Heart right ventricle (tissue), 16 donors: ENCODE measurements at regions not wholly inside any gene's neighbourhood (a gene's known extent, or its start where the extent isn't known, plus 50 kb on each side); places are given as distances from the start of the nearest gene placed in this dataset.
"Not testable (repeated sequence)": the region's sequence is repeated elsewhere in the genome, so short reads cannot be mapped to it uniquely, and the experiment has no call there.

ENCODE experiments used
- ATAC-seq, 8 donors: fragments of 200-7000 bp; cut with Tn5 transposase; one replicate each; pipeline ENCODE4 v1.9.1; 2020; ENCODE audit warnings: mild to moderate bottlenecking in 8 of 8, moderate library complexity in 8 of 8, moderate number of reproducible peaks in 1 of 8
- DNase-seq, 2 donors: peaks; one replicate each; pipeline ENCODE4 v3.0.0-alpha.2; 2020
- H3K27ac ChIP-seq, 10 donors: fragments of 200-600 bp; sonication (generic) in 2 of 10; one replicate each; pipeline versions ENCODE4 v1.5.0 to v1.8.0; 2020 to 2022; ENCODE audit warnings: mild to moderate bottlenecking in 3 of 10
- H3K27me3 ChIP-seq, 7 donors: fragments of 200-600 bp; one replicate each; pipeline ENCODE4 v1.8.0; 2021 to 2022; ENCODE audit warnings: mild to moderate bottlenecking in 2 of 7
- H3K36me3 ChIP-seq, 9 donors: fragments of 200-600 bp; sonication (generic) in 1 of 9; one replicate each; pipeline versions ENCODE4 v1.5.0 to v1.8.0; 2020 to 2022; ENCODE audit warnings: mild to moderate bottlenecking in 2 of 9
- H3K4me1 ChIP-seq, 9 donors: fragments of 200-600 bp; sonication (generic) in 1 of 9; one replicate each; pipeline versions ENCODE4 v1.5.0 to v1.8.0; 2020 to 2022; ENCODE audit warnings: mild to moderate bottlenecking in 4 of 9
- H3K4me3 ChIP-seq, 10 donors: fragments of 200-600 bp; sonication (generic) in 2 of 10; one replicate each; pipeline versions ENCODE4 v1.5.0 to v1.8.0; 2020 to 2022; ENCODE audit warnings: mild to moderate bottlenecking in 7 of 10, moderate library complexity in 2 of 10
- H3K9me3 ChIP-seq, 11 donors: fragments of 200-600 bp in 10 of 11; sonication (generic) in 2 of 11; one replicate each; pipeline versions ENCODE4 v1.5.0 to v1.8.0; 2013 to 2022; ENCODE audit warnings: mild to moderate bottlenecking in 2 of 11, control low read depth in 1 of 11, moderate library complexity in 1 of 11
- WGBS, 2 donors: extraction: QIAGEN DNeasy Blood & Tissue Kit; methylation state at CpG; one replicate each; pipeline ENCODE4 v1.1.7; 2013; ENCODE audit warnings: inconsistent platforms in 1 of 2; 5-methylcytosine and 5-hydroxymethylcytosine counted together
- intact Hi-C, 10 donors: fragments of 100-400 bp; cut with DNase I; formaldehyde crosslinking; loops; one replicate each; pipeline versions ENCODE4 v1.11.1 to v1.14.2; 2022
- TF ChIP-seq, protein P1 (sequence below), 9 donors: fragments of 200-600 bp; sonication (generic) in 2 of 9; IDR thresholded peaks; one replicate each; pipeline versions ENCODE4 v1.5.0 to v1.8.0; 2021 to 2022; ENCODE audit warnings: antibody characterized with exemption in 9 of 9, mild to moderate bottlenecking in 5 of 9, moderate library complexity in 1 of 9
- donor health status: Arrhythmogenic right ventricular cardiomyopathy.
- donor health status: ischemic (EF 13 %, LVEDD 7.1; RV severe dilation, severe dysfunction).
- donor health status: healthy with polysubstance abuse.
- donor health status: DM: no; HTN: yes; CAD: no.
- donor health status: DM: no; HTN: no; CAD: no.
- donor health status: ischemic (EF 25% LVEDD 6.9; RV normal size, moderate dysfunction).
- donor health status: ischemic (EF 25% LVEDD 5.7; RV mildly dilated, moderate dysfunction).
- donor health status: healthy.
- donor health status: DM: yes; HTN: yes; CAD: no.
- donor health status: Ischemic cardiomyopathy.
- donor health status: ischemic (EF 35%, LVEDD 5.7; RV mildly dilated, moderate dysfunction).
- donor health status: nonischemic (EF 11% LVEDD 7.7; RV severe dilation, severe dysfunction).
- donor health status: DM: yes; HTN: yes; CAD: no.
- donor health status: PGD.
- donor health status: ischemic (EF 29% LVEDD 5.4; RV normal size, mild dysfunction).
- donor health status: nonischemic (EF 23%, LVEDD 6.1; RV moderate dilation, normal function).

DNA sequence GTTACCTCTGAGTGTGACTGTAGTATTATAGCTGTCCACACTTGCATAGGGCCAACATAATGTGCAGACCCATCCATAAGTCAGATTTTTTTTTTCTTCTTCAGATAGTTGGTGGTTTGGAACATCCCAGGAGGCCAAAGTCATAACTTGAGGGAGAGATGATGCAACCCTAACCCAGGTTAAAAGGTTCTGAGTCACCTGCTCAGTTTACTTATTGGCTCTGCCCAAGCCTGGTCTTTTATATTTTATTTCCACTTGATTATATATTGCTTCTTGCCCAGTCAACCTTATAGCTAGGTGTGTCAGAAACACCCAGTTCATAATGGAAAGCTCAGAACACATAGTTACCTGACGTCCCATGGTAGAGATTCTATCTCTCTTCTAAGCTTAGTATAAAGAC lies 113.1 kb upstream of the PCSK1 start:
- WGBS, 2 donors: 64 to 79% methylated on average over 1 of the region's 1 CpG
- TF ChIP-seq, protein P1, sequence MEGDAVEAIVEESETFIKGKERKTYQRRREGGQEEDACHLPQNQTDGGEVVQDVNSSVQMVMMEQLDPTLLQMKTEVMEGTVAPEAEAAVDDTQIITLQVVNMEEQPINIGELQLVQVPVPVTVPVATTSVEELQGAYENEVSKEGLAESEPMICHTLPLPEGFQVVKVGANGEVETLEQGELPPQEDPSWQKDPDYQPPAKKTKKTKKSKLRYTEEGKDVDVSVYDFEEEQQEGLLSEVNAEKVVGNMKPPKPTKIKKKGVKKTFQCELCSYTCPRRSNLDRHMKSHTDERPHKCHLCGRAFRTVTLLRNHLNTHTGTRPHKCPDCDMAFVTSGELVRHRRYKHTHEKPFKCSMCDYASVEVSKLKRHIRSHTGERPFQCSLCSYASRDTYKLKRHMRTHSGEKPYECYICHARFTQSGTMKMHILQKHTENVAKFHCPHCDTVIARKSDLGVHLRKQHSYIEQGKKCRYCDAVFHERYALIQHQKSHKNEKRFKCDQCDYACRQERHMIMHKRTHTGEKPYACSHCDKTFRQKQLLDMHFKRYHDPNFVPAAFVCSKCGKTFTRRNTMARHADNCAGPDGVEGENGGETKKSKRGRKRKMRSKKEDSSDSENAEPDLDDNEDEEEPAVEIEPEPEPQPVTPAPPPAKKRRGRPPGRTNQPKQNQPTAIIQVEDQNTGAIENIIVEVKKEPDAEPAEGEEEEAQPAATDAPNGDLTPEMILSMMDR (IDR thresholded peaks at IDR 0.05): no peak
- DNase-seq: no peak
- no peak for ATAC-seq
- Histone ChIP-seq H3K9me3 (peaks cover 0 to 9% (median 0%) of the 10 kb centered on the region in 11 donors), H3K4me1 (no peaks in the 10 kb centered on the region), H3K27ac (no peak overlapping the region), H3K4me3 (no peak overlapping the region), H3K36me3 (no peaks in the 10 kb centered on the region), H3K27me3 (no peaks in the 10 kb centered on the region)
- intact Hi-C loops: no loop called here

DNA sequence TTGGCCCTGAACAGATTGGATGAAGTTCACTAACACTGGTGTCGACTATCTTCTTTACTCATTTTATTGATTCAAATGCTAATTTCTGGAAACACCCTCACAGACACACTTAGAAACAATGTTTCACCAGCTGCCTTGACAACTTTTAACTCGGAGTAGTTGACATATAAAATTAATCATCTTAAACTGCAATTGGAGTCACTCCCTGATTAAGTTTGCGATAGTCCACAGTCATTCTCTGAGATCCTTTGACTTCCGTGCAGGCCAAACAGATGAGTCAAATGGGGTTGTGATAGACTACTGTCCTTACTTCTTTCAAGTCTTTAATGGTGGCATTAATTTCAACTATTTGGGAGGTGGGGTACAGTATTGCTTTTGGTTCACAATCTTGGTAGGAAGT lies 114.4 kb upstream of the PCSK1 start:
- Histone ChIP-seq H3K27ac (no peak overlapping the region), H3K4me3 (no peak overlapping the region), H3K27me3 (no peaks in the 10 kb centered on the region), H3K36me3 (no peaks in the 10 kb centered on the region), H3K9me3 (peaks cover 0 to 9% (median 0%) of the 10 kb centered on the region in 11 donors), H3K4me1 (no peaks in the 10 kb centered on the region)
- WGBS, 2 donors: 88 to 89% methylated on average over 4 of the region's 4 CpGs
- intact Hi-C loops: no loop called here
- TF ChIP-seq, protein P1 (IDR thresholded peaks at IDR 0.05): no peak
- DNase-seq (no peak), ATAC-seq (no peak)

DNA sequence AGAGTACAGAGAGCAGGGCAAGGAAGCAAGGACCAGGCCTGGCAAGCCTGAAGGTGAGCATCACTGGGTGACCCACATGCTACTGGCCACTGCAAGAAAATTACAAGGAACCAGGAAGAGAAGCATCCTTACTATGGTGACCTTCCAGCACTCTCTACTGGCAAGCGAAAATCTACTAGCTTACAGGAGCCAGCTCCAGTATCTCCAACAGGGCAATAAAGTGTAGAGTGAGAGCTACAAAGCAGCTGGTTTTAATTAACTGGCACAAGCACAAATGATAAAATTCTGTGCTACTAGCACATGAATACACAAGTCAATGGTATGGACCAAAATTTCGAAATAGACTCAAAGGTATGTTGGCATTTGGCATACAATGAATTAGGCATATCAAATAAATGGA lies 113.3 kb upstream of the CAST start:
- no peak for ATAC-seq
- no peak for DNase-seq
- Histone ChIP-seq H3K9me3 (peaks cover 0 to 4% (median 0%) of the 10 kb centered on the region in 11 donors), H3K36me3 (no peaks in the 10 kb centered on the region), H3K27me3 (no peaks in the 10 kb centered on the region), H3K27ac (no peak overlapping the region), H3K4me3 (no peak overlapping the region), H3K4me1 (no peaks in the 10 kb centered on the region)
- TF ChIP-seq, protein P1 (IDR thresholded peaks at IDR 0.05): no peak
- intact Hi-C loops: no loop called here
- 64 to 78% methylated on average over 2 of the region's 2 CpGs for WGBS, 2 donors

DNA sequence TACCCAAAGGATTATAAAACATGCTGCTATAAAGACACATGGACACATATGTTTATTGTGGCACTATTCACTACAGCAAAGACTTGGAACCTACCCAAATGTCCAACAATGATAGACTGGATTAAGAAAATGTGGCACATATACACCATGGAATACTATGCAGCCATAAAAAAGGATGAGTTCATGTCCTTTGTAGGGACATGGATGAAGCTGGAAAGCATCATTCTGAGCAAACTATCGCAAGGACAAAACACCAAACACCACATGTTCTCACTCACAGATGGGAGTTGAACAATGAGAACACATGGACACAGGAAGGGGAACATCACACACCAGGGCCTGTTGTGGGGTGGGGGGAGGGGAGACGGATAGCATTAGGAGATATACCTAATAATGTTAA lies 101.3 kb upstream of the CAST start:
- H3K36me3 ChIP-seq: not testable (repeated sequence)

DNA sequence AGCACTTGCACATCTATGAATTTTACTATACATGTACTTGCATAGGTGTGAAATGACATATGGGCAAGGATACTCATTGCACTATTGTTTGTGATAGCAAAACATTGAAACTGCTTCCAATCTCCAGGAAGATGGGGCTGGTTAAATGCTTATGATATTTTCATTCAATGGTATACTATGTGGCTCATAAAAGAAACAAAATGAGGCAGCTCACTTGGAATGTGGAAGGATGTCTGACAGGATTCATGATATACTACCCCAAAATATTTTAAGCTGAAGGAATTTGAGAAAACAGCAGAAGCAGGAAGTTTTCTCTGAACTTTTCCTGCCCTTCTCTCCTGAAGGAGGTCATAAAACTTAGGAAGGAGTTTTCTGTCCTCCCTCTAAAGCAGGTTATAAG lies 99.6 kb upstream of the CAST start:
- Histone ChIP-seq H3K36me3 (no peaks in the 10 kb centered on the region), H3K4me3 (no peak overlapping the region), H3K27me3 (no peaks in the 10 kb centered on the region), H3K27ac (no peak overlapping the region), H3K9me3 (no peaks in the 10 kb centered on the region), H3K4me1 (peaks cover 0 to 9% (median 0%) of the 10 kb centered on the region in 9 donors)
- ATAC-seq (no peak), DNase-seq (no peak)
- TF ChIP-seq, protein P1 (IDR thresholded peaks at IDR 0.05): no peak
- intact Hi-C loops: loop anchor here in 1 of 10 donors (10.0 kb wide), 1 partner anchor 128 kb away; the partner anchor contains the start of gene PCSK1

More for the DNA sequence above, 101.3 kb upstream of the CAST start:
- not testable (repeated sequence) for DNase-seq, ATAC-seq, H3K27me3 ChIP-seq, H3K27ac ChIP-seq, H3K4me1 ChIP-seq, H3K9me3 ChIP-seq, H3K4me3 ChIP-seq
- WGBS, 2 donors: 90 to 96% methylated on average over 2 of the region's 2 CpGs
- intact Hi-C loops: loop anchor here in 1 of 10 donors (10.0 kb wide), 1 partner anchor 126 kb away; the partner anchor contains the start of gene PCSK1
